IMR-90 (cell line): ENCODE measurements at regions not wholly inside any gene's neighbourhood (a gene's known extent, or its start where the extent isn't known, plus 50 kb on each side); places are given as distances from the start of the nearest gene placed in this dataset.

ENCODE experiments used
- CEBPB ChIP-seq: IDR thresholded peaks from 2 replicates; pipeline ENCODE4 v1.6.1; 2012; ENCODE audit warnings: low read depth, low read length, improper control_type of control experiment
- POLR2A ChIP-seq: IDR thresholded peaks from 2 replicates; pipeline ENCODE4 v1.6.1; 2012; ENCODE audit warnings: mild to moderate bottlenecking, low read depth, low read length
- RFX5 ChIP-seq: IDR thresholded peaks from 2 replicates; pipeline ENCODE4 v1.8.0; 2012; ENCODE audit warnings: low read depth, mild to moderate bottlenecking, low read length, moderate library complexity
- TF ChIP-seq, protein P1 (sequence below): conservative IDR thresholded peaks from 2 replicates; pipeline ENCODE4 v1.5.1; 2012; ENCODE audit warnings: mild to moderate bottlenecking, low read depth, low read length, improper control_type of control experiment

DNA sequence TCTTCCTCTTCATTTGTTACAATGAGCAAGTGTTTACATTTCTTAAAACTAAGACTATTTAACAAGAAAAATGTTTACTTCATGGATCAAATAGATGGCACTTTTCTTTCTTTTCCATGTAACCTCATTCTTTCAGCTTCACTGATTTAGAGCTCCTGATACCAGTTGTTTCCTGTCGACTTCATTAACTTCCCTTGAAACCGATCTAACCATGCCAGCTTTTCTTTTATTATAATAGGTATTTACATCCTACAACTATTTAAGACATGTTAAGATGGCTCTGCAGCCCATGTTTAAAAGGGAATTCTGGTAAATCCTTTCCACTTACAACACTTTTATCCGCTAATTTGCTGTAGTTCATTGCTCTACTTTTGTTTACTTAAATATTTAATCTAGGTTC, 107.3 kb upstream of the DCN start:
- TF ChIP-seq, protein P1, sequence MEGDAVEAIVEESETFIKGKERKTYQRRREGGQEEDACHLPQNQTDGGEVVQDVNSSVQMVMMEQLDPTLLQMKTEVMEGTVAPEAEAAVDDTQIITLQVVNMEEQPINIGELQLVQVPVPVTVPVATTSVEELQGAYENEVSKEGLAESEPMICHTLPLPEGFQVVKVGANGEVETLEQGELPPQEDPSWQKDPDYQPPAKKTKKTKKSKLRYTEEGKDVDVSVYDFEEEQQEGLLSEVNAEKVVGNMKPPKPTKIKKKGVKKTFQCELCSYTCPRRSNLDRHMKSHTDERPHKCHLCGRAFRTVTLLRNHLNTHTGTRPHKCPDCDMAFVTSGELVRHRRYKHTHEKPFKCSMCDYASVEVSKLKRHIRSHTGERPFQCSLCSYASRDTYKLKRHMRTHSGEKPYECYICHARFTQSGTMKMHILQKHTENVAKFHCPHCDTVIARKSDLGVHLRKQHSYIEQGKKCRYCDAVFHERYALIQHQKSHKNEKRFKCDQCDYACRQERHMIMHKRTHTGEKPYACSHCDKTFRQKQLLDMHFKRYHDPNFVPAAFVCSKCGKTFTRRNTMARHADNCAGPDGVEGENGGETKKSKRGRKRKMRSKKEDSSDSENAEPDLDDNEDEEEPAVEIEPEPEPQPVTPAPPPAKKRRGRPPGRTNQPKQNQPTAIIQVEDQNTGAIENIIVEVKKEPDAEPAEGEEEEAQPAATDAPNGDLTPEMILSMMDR: no peak
- TF ChIP-seq RFX5 (no peak), POLR2A (no peak), CEBPB (no peak)
